ENCODE measurements at regions not wholly inside any gene's neighbourhood (a gene's known extent, or its start where the extent isn't known, plus 50 kb on each side); places are given as distances from the start of the nearest gene placed in this dataset.

DNA sequence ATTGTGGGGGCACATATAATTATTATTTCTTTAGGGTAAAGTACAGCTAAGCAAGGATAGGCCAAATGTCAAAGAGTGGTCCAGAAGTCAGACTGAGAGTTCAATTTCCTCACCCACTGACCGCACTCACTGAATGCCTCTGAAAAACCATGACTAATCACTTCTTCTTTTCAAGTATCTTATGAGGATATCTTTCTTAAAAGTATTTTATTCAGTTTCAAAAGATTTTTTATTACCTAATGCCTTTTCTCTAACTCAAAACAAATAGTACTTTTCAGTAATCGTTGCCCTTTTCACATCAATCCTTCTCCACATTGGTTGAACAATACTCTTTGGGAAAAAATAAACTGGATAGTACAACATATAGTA is 61.7 kb upstream of the CAMK2D start:
- H3K27me3 ChIP-seq (ENCODE audit: low read depth, low read length): peaks cover 48% of the 10 kb centered on the region
- TF ChIP-seq, protein P1, sequence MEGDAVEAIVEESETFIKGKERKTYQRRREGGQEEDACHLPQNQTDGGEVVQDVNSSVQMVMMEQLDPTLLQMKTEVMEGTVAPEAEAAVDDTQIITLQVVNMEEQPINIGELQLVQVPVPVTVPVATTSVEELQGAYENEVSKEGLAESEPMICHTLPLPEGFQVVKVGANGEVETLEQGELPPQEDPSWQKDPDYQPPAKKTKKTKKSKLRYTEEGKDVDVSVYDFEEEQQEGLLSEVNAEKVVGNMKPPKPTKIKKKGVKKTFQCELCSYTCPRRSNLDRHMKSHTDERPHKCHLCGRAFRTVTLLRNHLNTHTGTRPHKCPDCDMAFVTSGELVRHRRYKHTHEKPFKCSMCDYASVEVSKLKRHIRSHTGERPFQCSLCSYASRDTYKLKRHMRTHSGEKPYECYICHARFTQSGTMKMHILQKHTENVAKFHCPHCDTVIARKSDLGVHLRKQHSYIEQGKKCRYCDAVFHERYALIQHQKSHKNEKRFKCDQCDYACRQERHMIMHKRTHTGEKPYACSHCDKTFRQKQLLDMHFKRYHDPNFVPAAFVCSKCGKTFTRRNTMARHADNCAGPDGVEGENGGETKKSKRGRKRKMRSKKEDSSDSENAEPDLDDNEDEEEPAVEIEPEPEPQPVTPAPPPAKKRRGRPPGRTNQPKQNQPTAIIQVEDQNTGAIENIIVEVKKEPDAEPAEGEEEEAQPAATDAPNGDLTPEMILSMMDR (IDR thresholded peaks at IDR 0.05; ENCODE audit: low read depth, low read length): no peak
- no peak for TF ChIP-seq EZH2phosphoT487 (IDR thresholded peaks at IDR 0.05; ENCODE audit: low read depth)
- H3K79me2 ChIP-seq (ENCODE audit: low read length): no peaks in the 10 kb centered on the region
- H2AFZ ChIP-seq (ENCODE audit: low read depth, low read length): no peak overlapping the region
- H3K9me3 ChIP-seq (ENCODE audit: insufficient read depth, low read length): no peaks in the 10 kb centered on the region
- peak overlapping the region; percentile 44 for H3K27ac ChIP-seq (ENCODE audit: low read length)
- H3K4me3 ChIP-seq (ENCODE audit: low read length): peak overlapping the region; percentile 48
- no peaks in the 10 kb centered on the region; the same call in 1 of the 2 replicates for H4K20me1 ChIP-seq (ENCODE audit: insufficient read depth, low read length)
- peak overlapping the region; percentile 76 for H3K4me2 ChIP-seq (ENCODE audit: low read length)
- H3K9ac ChIP-seq (ENCODE audit: low read length): no peak overlapping the region
- peaks cover 49% of the 10 kb centered on the region for H3K4me1 ChIP-seq (ENCODE audit: low read length)
- no peaks in the 10 kb centered on the region for H3K36me3 ChIP-seq (replicated peaks; ENCODE audit: low read depth, low read length)

DNA sequence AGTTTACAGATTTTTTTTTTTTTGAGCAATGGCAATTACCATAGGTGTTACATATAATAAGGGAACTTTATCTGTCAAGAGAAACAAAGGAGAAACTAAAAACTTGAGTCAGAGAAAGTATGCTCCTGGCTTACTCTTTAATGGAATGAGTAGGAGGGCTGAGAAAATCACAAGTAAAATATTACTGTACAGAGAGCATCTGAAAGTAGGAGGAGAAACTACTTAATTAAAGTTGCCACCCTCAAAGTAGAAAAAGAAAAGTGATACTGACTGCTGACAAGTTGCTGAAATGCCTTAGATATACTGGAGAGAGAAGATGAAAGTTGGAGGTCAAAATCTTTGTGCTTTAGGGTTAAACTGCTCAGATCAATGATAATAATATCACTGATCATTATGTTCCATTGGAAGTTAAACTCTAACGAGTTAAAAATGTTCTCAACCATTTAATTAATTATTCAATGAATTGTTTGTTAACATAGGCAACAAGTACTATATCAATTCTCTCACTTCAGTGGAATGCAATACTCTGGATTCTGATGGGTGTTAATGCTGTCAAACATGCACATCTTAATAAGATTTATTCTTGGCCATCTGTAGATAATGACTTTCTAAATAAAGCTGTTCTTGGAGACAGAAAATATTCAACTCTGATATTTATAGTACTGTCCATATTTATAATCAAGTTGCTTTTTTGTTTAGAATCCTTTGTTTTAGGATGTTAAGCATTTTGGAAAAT is 61.2 kb upstream of the CAMK2D start:
- TF ChIP-seq, protein P1 (IDR thresholded peaks at IDR 0.05; ENCODE audit: low read depth, low read length): no peak
- no peak for TF ChIP-seq EZH2phosphoT487 (IDR thresholded peaks at IDR 0.05; ENCODE audit: low read depth)

GRCh38 chr4:113821856-113822255 is 60.3 kb upstream of the CAMK2D start:
- Histone ChIP-seq H3K27me3 (ENCODE audit: low read depth, low read length) (peaks cover 34% of the 10 kb centered on the region), H3K4me3 (ENCODE audit: low read length) (peak overlapping the region; percentile 48; the same call in 1 of the 2 replicates), H2AFZ (ENCODE audit: low read depth, low read length) (no peak overlapping the region), H3K27ac (ENCODE audit: low read length) (no peak overlapping the region), H3K4me2 (ENCODE audit: low read length) (peak overlapping the region; percentile 76), H4K20me1 (ENCODE audit: insufficient read depth, low read length) (no peaks in the 10 kb centered on the region; the same call in 1 of the 2 replicates), H3K4me1 (ENCODE audit: low read length) (peaks cover 49% of the 10 kb centered on the region), H3K9ac (ENCODE audit: low read length) (no peak overlapping the region), H3K36me3 (replicated peaks; ENCODE audit: low read depth, low read length) (no peaks in the 10 kb centered on the region), H3K9me3 (ENCODE audit: insufficient read depth, low read length) (no peaks in the 10 kb centered on the region), H3K79me2 (ENCODE audit: low read length) (no peaks in the 10 kb centered on the region)
- TF ChIP-seq EZH2phosphoT487 (IDR thresholded peaks at IDR 0.05; ENCODE audit: low read depth): no peak
- TF ChIP-seq, protein P1 (IDR thresholded peaks at IDR 0.05; ENCODE audit: low read depth, low read length): no peak

More for the DNA sequence above, 61.2 kb upstream of the CAMK2D start:
- Histone ChIP-seq H4K20me1 (ENCODE audit: insufficient read depth, low read length) (no peaks in the 10 kb centered on the region; the same call in 1 of the 2 replicates), H2AFZ (ENCODE audit: low read depth, low read length) (no peak overlapping the region), H3K9me3 (ENCODE audit: insufficient read depth, low read length) (no peaks in the 10 kb centered on the region), H3K4me1 (ENCODE audit: low read length) (peaks cover 49% of the 10 kb centered on the region), H3K36me3 (replicated peaks; ENCODE audit: low read depth, low read length) (no peaks in the 10 kb centered on the region), H3K27ac (ENCODE audit: low read length) (peak overlapping the region; percentile 44), H3K9ac (ENCODE audit: low read length) (no peak overlapping the region), H3K79me2 (ENCODE audit: low read length) (no peaks in the 10 kb centered on the region), H3K4me3 (ENCODE audit: low read length) (peak overlapping the region; percentile 48), H3K27me3 (ENCODE audit: low read depth, low read length) (peaks cover 42% of the 10 kb centered on the region), H3K4me2 (ENCODE audit: low read length) (peak overlapping the region; percentile 76)

- H3K4me1 ChIP-seq (ENCODE audit: low read length): peaks cover 39% of the 10 kb centered on the region
- H3K36me3 ChIP-seq (replicated peaks; ENCODE audit: low read depth, low read length): no peaks in the 10 kb centered on the region
- H3K4me3 ChIP-seq (ENCODE audit: low read length): no peak overlapping the region
- H4K20me1 ChIP-seq (ENCODE audit: insufficient read depth, low read length): no peaks in the 10 kb centered on the region; the same call in 1 of the 2 replicates
- H2AFZ ChIP-seq (ENCODE audit: low read depth, low read length): no peak overlapping the region
- no peak overlapping the region for H3K9ac ChIP-seq (ENCODE audit: low read length)
- H3K27ac ChIP-seq (ENCODE audit: low read length): no peak overlapping the region
- no peaks in the 10 kb centered on the region for H3K79me2 ChIP-seq (ENCODE audit: low read length)
- TF ChIP-seq EZH2phosphoT487 (IDR thresholded peaks at IDR 0.05; ENCODE audit: low read depth): no peak
- TF ChIP-seq, protein P1 (IDR thresholded peaks at IDR 0.05; ENCODE audit: low read depth, low read length): no peak
- no peak overlapping the region for H3K4me2 ChIP-seq (ENCODE audit: low read length)
- peaks cover 24% of the 10 kb centered on the region for H3K27me3 ChIP-seq (ENCODE audit: low read depth, low read length)
- no peaks in the 10 kb centered on the region for H3K9me3 ChIP-seq (ENCODE audit: insufficient read depth, low read length)
Measured at GRCh38 chr4:113820108-113820507, 58.6 kb upstream of the CAMK2D start.

Data from OCI-LY3 (cell line).